Bronchial epithelial cell (primary cell): ENCODE measurements at regions not wholly inside any gene's neighbourhood (a gene's known extent, or its start where the extent isn't known, plus 50 kb on each side); places are given as distances from the start of the nearest gene placed in this dataset.

Source experiments
- DNase-seq: peaks from one replicate; pipeline ENCODE4 v3.0.0-alpha.2; 2010; ENCODE audit warnings: low read depth
- FAIRE-seq: peaks from 2 replicates; lab custom pipeline; 2011; peaks lifted over from hg19 to GRCh38; lab: Jason Lieb, UNC
- H3K27me3 ChIP-seq: 2 replicates; pipeline ENCODE4 v1.5.1; 2011; ENCODE audit warnings: low read length; ENCODE audit not compliant: control insufficient read depth, insufficient read depth
- H3K36me3 ChIP-seq: 2 replicates; pipeline ENCODE4 v1.5.1; 2011; ENCODE audit warnings: low read length; ENCODE audit not compliant: control insufficient read depth, insufficient read depth
- H3K4me3 ChIP-seq: 2 replicates; pipeline ENCODE4 v1.5.1; 2011; ENCODE audit warnings: mild to moderate bottlenecking, low read depth, low read length, control low read depth
- CTCF ChIP-seq: IDR thresholded peaks from 2 replicates; pipeline ENCODE4 v1.5.1; 2011; ENCODE audit warnings: mild to moderate bottlenecking, moderate library complexity, low read length, control low read depth, inconsistent platforms; ENCODE audit not compliant: insufficient read depth, severe bottlenecking

- H3K27me3 ChIP-seq = no peaks in the 10 kb centered on the region
- FAIRE-seq (no peak), DNase-seq (no peak)
- no peak for TF ChIP-seq CTCF
- no peak overlapping the region for H3K4me3 ChIP-seq
- H3K36me3 ChIP-seq = no peaks in the 10 kb centered on the region
Observed at GRCh38 chr20:11734431-11734830, 183.3 kb upstream of the BTBD3 start.

- peak; percentile 58 for DNase-seq
- no peaks in the 10 kb centered on the region for H3K27me3 ChIP-seq
- no peak for FAIRE-seq
- H3K4me3 ChIP-seq = no peak overlapping the region
- TF ChIP-seq CTCF = no peak
- no peaks in the 10 kb centered on the region for H3K36me3 ChIP-seq
Observed at GRCh38 chr20:11738852-11739251, 178.8 kb upstream of the BTBD3 start.

- FAIRE-seq = no peak
- Histone ChIP-seq H3K36me3 (no peaks in the 10 kb centered on the region), H3K27me3 (no peaks in the 10 kb centered on the region), H3K4me3 (no peak overlapping the region)
- no peak for TF ChIP-seq CTCF
- no peak for DNase-seq
Observed at GRCh38 chr20:11740975-11741374, 176.7 kb upstream of the BTBD3 start.

GRCh38 chr20:11745145-11745544 is 172.5 kb upstream of the BTBD3 start:
- H3K4me3 ChIP-seq = no peak overlapping the region
- no peak for TF ChIP-seq CTCF
- H3K36me3 ChIP-seq = no peaks in the 10 kb centered on the region
- no peaks in the 10 kb centered on the region for H3K27me3 ChIP-seq
- DNase-seq = no peak
- no peak for FAIRE-seq

- no peak for TF ChIP-seq CTCF
- Histone ChIP-seq H3K27me3 (no peaks in the 10 kb centered on the region), H3K4me3 (no peak overlapping the region), H3K36me3 (no peaks in the 10 kb centered on the region)
- no peak for DNase-seq
- no peak for FAIRE-seq
Observed at GRCh38 chr20:11748436-11748835, 169.3 kb upstream of the BTBD3 start.

- DNase-seq (no peak), FAIRE-seq (no peak)
- TF ChIP-seq CTCF = no peak
- Histone ChIP-seq H3K4me3 (no peak overlapping the region), H3K36me3 (no peaks in the 10 kb centered on the region), H3K27me3 (no peaks in the 10 kb centered on the region)
Observed at GRCh38 chr20:11752336-11752735, 165.4 kb upstream of the BTBD3 start.
